ENCODE measurements at regions not wholly inside any gene's neighbourhood (a gene's known extent, or its start where the extent isn't known, plus 50 kb on each side); places are given as distances from the start of the nearest gene placed in this dataset.

DNA sequence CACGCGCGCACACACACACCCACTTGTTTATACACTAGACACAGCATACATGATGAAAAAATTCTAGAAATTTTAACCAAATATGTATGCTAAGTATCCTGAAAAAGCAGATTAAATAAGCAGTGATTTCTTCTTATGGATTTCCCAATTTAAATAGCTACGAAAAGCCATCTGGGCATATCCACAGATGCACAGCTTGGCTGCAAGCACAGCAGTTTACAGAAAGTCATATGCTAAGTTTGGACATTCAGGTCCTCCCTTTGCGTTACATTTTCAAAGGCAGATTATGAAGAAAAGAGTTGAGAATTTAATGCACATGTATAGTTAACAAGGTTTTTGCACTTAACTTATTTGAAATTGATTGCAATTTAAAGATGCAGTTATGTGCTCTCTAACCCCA lies 542.2 kb upstream of the EPHA5 start:
- TF ChIP-seq, protein P1, sequence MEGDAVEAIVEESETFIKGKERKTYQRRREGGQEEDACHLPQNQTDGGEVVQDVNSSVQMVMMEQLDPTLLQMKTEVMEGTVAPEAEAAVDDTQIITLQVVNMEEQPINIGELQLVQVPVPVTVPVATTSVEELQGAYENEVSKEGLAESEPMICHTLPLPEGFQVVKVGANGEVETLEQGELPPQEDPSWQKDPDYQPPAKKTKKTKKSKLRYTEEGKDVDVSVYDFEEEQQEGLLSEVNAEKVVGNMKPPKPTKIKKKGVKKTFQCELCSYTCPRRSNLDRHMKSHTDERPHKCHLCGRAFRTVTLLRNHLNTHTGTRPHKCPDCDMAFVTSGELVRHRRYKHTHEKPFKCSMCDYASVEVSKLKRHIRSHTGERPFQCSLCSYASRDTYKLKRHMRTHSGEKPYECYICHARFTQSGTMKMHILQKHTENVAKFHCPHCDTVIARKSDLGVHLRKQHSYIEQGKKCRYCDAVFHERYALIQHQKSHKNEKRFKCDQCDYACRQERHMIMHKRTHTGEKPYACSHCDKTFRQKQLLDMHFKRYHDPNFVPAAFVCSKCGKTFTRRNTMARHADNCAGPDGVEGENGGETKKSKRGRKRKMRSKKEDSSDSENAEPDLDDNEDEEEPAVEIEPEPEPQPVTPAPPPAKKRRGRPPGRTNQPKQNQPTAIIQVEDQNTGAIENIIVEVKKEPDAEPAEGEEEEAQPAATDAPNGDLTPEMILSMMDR (IDR thresholded peaks at IDR 0.05; ENCODE audit: insufficient read depth, low read depth, low read length): no peak
- no peak for TF ChIP-seq EZH2 (IDR thresholded peaks at IDR 0.05; ENCODE audit: insufficient read depth, low read length)

All from astrocyte (in vitro differentiated cells and primary cell).